Prostate gland (tissue), 2 donors: ENCODE measurements at regions not wholly inside any gene's neighbourhood (a gene's known extent, or its start where the extent isn't known, plus 50 kb on each side); places are given as distances from the start of the nearest gene placed in this dataset.
"Not testable (repeated sequence)": the region's sequence is repeated elsewhere in the genome, so short reads cannot be mapped to it uniquely, and the experiment has no call there.

Experiments used
- DNase-seq: peaks from one replicate; pipeline ENCODE4 v3.0.0-alpha.2; 2019; ENCODE audit warnings: low spot score
- H3K27ac ChIP-seq, 2 donors: fragments of 200-600 bp; sonication (generic); 2 replicates each; pipeline ENCODE4 v1.5.1; 2017 to 2019
- H3K27me3 ChIP-seq: fragments of 200-600 bp; sonication (generic); replicated peaks from 2 replicates; pipeline ENCODE4 v1.5.1; 2019; ENCODE audit not compliant: insufficient read depth
- H3K36me3 ChIP-seq, 2 donors: fragments of 200-600 bp; sonication (generic); 1 replicate in 1 of 2; 2 replicates in 1 of 2; pipeline versions ENCODE4 v1.5.1 to v1.8.1; 2017 to 2019
- H3K4me1 ChIP-seq: fragments of 200-600 bp; sonication (generic); replicated peaks from 2 replicates; pipeline ENCODE4 v1.5.1; 2019
- H3K4me3 ChIP-seq, 2 donors: fragments of 200-600 bp; sonication (generic); 2 replicates each; pipeline ENCODE4 v1.5.1; 2017 to 2019
- H3K9me3 ChIP-seq: fragments of 200-600 bp; sonication (generic); 2 replicates; pipeline ENCODE4 v1.5.1; 2017
- WGBS: methylation state at CpG from one replicate; pipeline ENCODE4 v1.1.5; 2018; 5-methylcytosine and 5-hydroxymethylcytosine counted together
- intact Hi-C: fragments of 100-400 bp; cut with DNase I; formaldehyde crosslinking; loops from one replicate; pipeline ENCODE4 v1.14.2; 2022

DNA sequence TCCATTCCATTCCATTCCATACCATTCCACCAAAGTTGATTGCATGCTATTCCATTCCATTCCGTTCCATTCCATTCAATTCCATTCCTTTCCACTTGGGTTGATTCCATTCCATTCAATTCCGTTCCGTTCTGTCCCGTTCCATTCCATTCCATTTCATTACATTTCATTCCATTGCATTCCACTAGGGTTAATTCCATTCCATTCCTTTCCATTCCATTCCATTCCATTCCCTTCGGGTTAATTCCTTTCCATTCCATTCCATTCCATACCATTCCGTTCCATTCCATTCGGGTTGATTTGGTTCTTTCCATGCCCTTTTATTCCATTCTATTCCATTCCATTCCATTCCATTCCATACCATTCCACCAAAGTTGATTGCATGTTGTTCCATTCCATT is 131.9 kb downstream of the CWH43 start:
- intact Hi-C loops, result not testable (repeated sequence)

DNA sequence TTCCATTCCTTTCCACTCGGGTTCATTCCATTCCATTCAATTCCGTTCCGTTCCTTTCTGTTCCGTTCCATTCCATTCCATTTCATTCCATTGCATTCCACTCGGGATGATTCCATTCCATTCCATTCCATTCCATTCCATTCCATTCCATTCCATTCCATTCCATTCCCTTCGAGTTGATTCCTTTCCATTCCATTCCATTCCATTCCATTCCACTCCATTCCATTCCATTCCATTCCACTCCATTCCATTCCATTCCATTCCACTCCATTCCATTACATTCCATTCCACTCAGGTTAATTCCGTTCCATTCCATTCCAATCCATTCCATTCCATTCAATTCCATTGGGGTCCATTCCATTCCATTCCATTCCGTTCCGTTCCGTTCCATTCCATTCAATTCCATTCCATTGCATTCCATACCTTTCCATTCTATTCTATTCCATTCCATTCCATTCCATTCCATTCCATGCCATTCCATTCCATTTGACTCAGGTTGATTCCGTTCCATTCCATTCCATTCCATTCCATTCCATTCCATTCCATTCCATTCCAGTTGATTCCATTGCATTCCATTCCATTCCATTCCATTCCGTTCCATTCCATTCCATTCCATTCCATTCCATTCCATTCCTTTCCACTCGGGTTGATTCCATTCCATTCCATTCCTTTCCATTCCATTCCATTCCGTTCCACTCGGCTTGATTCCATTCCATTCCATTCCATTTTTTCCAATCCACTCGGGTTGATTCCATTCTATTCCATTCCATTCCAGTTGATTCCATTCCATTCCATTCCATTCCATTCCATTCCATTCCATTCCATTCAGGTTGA is 132.5 kb downstream of the CWH43 start:
- DNase-seq, H3K27ac ChIP-seq, H3K4me1 ChIP-seq, H3K36me3 ChIP-seq, H3K9me3 ChIP-seq, H3K27me3 ChIP-seq, H3K4me3 ChIP-seq, intact Hi-C loops: not testable (repeated sequence)
- WGBS, result 59% methylated on average over 16 of the region's 16 CpGs

More for the DNA sequence above, 131.9 kb downstream of the CWH43 start:
- not testable (repeated sequence) for H3K4me1 ChIP-seq, H3K9me3 ChIP-seq, H3K27ac ChIP-seq, H3K27me3 ChIP-seq, H3K36me3 ChIP-seq, H3K4me3 ChIP-seq, DNase-seq
- 81% methylated on average over 7 of the region's 7 CpGs for WGBS

DNA sequence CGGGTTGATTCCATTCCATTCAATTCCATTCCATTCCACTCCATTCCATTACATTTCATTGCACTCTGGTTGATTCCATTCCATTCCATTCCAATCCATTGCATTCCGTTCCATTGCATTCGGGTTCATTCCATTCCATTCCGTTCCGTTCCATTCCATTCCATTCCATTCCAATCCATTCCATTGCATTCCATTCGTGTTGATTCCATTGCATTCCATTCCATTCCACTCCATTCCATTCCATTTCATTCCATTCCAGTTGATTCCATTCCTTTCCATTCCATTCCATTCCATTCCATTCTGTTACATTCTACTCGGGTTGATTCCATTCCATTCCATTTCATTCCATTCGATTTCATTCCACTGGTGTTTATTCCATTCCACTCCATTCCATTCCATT is 133.3 kb downstream of the CWH43 start:
- H3K9me3 ChIP-seq, H3K4me1 ChIP-seq, H3K36me3 ChIP-seq, H3K27me3 ChIP-seq, H3K4me3 ChIP-seq, H3K27ac ChIP-seq, DNase-seq, intact Hi-C loops: not testable (repeated sequence)
- 45% methylated on average over 8 of the region's 8 CpGs for WGBS

DNA sequence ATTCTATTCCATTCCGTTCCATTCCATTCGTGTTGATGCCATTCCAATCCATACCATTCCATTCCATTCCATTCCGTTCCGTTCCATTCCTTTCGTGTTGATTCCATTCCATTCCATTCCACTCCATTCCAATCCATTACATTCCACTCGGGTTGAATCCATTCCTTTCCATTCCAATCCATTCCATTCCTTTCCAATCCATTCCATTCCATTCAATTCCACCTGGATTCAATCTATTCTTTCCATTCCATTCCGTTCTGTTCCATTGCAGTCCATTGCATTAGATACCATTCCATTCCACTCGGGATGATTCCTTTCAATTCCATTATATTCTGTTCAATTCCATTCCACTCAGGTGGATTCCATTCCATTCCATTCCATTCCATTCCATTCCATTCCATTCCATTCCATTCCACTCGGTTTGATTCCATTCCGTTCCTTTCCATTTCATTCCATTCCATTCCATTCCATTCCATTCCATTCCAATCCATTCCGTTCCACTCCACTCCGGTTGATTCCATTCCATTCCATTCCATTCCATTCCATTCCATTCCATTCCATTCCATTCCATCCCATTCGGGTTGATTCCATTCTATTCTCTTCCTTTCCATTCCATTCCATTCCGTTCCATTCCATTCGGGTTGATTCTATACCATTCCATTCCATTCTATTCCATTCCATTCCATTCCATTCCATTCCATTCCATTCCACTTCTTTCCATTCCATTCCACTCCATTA is 134.1 kb downstream of the CWH43 start:
- WGBS, result 52% methylated on average over 15 of the region's 15 CpGs
- H3K9me3 ChIP-seq, DNase-seq, H3K4me1 ChIP-seq, H3K27me3 ChIP-seq, H3K36me3 ChIP-seq, intact Hi-C loops, H3K4me3 ChIP-seq, H3K27ac ChIP-seq: not testable (repeated sequence)

DNA sequence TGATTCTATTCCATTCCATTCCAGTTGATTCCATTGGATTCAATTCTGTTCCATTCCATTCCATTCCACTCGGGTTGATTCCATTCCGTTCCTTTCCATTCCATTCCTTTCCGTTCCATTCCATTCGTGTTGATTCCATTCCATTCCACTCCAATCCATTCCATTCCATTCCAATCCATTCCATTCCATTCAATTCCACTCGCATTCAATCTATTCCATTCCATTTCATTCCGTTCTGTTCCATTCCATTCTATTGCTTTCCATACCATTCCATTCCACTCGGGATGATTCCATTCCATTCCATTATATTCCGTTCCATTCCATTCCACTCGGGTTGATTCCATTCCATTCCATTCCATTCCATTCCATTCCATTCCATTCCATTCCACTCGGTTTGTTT is 134.7 kb downstream of the CWH43 start:
- intact Hi-C loops, H3K27me3 ChIP-seq, H3K36me3 ChIP-seq, H3K4me3 ChIP-seq, H3K9me3 ChIP-seq, H3K4me1 ChIP-seq, H3K27ac ChIP-seq: not testable (repeated sequence)
- WGBS, result 71% methylated on average over 10 of the region's 10 CpGs
- peak; percentile 58 for DNase-seq

DNA sequence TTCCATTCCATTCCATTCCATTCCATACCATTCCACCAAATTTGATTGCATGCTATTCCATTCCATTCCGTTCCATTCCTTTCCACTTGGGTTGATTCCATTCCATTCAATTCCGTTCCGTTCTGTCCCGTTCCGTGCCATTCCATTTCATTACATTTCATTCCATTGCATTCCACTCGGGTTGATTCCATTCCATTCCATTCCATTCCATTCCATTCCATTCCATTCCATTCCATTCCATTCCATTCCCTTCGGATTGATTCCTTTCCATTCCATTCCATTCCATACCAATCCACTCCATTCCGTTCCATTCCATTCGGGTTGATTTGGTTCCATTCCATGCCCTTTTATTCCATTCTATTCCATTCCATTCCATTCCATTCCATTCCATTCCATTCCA is 140.4 kb downstream of the CWH43 start:
- H3K4me3 ChIP-seq, H3K9me3 ChIP-seq: not testable (repeated sequence)
- 80% methylated on average over 3 of the region's 9 CpGs for WGBS

DNA sequence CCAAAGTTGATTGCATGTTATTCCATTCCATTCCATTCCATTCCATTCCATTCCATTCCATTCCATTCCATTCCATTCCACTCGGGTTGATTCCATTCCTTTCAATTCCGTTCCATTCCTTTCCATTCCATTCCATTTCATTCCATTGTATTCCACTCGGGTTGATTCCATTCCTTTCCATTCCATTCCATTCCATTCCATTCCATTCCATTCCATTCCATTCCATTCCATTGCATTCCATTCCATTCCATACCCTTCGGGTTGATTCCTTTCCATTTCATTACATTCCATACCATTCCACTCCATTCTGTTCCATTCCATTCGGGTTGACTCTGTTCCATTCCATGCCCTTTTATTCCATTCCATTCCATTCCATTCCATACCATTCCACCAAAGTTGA is 140.8 kb downstream of the CWH43 start:
- H3K4me1 ChIP-seq, H3K36me3 ChIP-seq, H3K9me3 ChIP-seq, H3K27me3 ChIP-seq, DNase-seq, H3K27ac ChIP-seq, intact Hi-C loops, H3K4me3 ChIP-seq: not testable (repeated sequence)
- 100% methylated on average over 1 of the region's 5 CpGs for WGBS

More for the DNA sequence above, 140.4 kb downstream of the CWH43 start:
- DNase-seq, intact Hi-C loops, H3K27ac ChIP-seq, H3K36me3 ChIP-seq, H3K4me1 ChIP-seq, H3K27me3 ChIP-seq: not testable (repeated sequence)

DNA sequence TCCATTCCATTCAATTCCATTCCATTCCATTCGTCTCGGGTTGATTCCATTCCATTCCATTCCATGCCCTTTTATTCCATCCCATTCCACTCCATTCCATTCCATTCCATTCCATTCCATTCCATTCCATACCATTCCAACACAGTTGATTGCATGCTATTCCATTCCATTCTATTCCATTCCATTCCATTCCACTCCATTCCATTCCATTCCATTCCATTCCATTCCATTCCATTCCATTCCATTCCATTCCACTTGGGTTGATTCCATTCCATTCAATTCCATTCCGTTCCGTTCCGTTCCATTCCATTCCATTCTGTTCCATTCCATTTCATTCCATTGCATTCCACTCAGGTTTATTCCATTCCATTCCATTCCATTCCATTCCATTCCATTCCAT is 143.3 kb downstream of the CWH43 start:
- H3K4me3 ChIP-seq, H3K27me3 ChIP-seq, DNase-seq, H3K9me3 ChIP-seq, H3K27ac ChIP-seq, H3K4me1 ChIP-seq, H3K36me3 ChIP-seq, intact Hi-C loops: not testable (repeated sequence)
- no CpG with 5 or more reads among the region's 5 CpGs for WGBS

DNA sequence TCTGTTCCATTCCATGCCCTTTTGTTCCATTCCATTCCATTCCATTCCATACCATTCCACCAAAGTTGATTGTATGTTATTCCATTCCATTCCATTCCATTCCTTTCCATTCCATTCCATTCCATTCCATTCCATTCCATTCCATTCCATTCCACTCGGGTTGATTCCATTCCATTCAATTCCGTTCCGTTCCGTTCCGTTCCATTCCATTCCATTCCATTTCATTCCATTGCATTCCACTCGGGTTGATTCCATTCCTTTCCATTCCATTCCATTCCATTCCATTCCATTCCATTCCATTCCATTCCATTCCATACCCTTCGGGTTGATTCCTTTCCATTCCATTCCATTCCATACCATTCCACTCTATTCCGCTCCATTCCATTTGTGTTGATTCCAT is 143.8 kb downstream of the CWH43 start:
- H3K36me3 ChIP-seq, DNase-seq, H3K4me3 ChIP-seq, intact Hi-C loops, H3K27me3 ChIP-seq, H3K27ac ChIP-seq, H3K4me1 ChIP-seq, H3K9me3 ChIP-seq: not testable (repeated sequence)
- 67% methylated on average over 8 of the region's 8 CpGs for WGBS

DNA sequence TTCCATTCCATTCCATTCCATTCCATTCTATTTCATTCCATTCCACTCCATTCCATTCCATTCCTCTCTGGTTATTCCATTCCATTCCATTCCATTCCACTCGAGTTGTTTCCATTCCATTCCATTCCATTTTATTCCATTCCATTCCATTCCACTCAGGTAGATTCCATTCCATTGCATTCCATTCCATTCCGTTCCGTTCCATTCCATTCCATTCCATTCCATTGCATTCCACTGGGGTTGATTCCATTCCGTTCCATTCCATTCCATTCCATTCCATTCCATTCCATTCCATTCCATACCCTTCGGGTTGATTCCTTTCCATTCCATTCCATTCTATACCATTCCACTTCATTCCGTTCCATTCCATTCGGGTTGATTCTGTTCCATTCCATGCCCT is 144.6 kb downstream of the CWH43 start:
- H3K27me3 ChIP-seq, DNase-seq, intact Hi-C loops, H3K4me3 ChIP-seq, H3K9me3 ChIP-seq, H3K36me3 ChIP-seq, H3K27ac ChIP-seq, H3K4me1 ChIP-seq: not testable (repeated sequence)
- WGBS, result 27% methylated on average over 5 of the region's 7 CpGs

DNA sequence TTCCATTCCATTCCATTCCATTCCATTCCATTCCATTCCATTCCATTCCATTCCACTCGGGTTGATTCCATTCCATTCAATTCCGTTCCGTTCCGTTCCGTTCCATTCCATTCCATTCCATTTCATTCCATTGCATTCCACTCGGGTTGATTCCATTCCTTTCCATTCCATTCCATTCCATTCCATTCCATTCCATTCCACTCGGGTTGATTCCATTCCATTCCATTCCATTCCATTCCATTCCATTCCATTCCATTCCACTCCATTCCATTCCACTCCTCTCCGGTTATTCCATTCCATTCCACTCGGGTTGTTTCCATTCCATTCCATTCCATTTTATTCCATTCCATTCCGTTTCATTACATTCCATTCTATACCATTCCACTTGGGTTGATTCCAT is 151.0 kb downstream of the CWH43 start:
- H3K36me3 ChIP-seq, H3K4me3 ChIP-seq, H3K27me3 ChIP-seq, intact Hi-C loops, H3K9me3 ChIP-seq, H3K4me1 ChIP-seq, H3K27ac ChIP-seq, DNase-seq: not testable (repeated sequence)
- 46% methylated on average over 10 of the region's 10 CpGs for WGBS

DNA sequence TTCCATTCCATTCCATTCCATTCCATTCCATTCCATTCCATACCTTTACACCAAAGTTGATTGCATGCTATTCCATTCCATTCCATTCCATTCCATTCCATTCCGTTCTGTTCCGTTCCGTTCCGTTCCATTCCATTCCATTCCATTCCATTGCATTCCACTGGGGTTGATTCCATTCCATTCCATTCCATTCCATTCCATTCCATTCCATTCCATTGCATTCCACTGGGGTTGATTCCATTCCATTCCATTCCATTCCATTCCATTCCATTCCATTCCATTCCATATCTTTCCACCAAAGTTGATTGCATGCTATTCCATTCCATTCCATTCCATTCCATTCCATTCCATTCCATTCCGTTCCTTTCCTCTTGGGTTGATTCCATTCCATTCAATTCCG is 151.9 kb downstream of the CWH43 start:
- 48% methylated on average over 6 of the region's 6 CpGs for WGBS
- DNase-seq, intact Hi-C loops, H3K4me1 ChIP-seq, H3K27ac ChIP-seq, H3K36me3 ChIP-seq, H3K9me3 ChIP-seq, H3K4me3 ChIP-seq, H3K27me3 ChIP-seq: not testable (repeated sequence)

DNA sequence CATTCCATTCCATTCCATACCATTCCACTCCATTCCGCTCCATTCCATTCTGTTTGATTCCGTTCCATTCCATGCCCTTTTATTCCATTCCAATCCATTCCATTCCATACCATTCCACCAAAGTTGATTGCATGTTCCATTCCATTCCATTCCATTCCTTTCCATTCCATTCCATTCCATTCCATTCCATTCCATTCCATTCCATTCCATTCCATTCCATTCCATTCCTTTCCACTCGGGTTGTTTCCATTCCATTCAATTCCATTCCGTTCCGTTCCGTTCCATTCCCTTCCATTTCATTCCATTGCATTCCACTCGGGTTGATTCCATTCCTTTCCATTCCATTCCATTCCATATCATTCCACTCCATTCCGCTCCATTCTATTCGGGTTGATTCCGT is 152.7 kb downstream of the CWH43 start:
- WGBS, result 60% methylated on average over 4 of the region's 10 CpGs
- DNase-seq, H3K27ac ChIP-seq, H3K27me3 ChIP-seq, H3K4me3 ChIP-seq, intact Hi-C loops, H3K36me3 ChIP-seq, H3K9me3 ChIP-seq, H3K4me1 ChIP-seq: not testable (repeated sequence)
